NCI-H82 treated with DMSO at 0.1 percent for 48 hours (cell line): ENCODE measurements at regions not wholly inside any gene's neighbourhood (a gene's known extent, or its start where the extent isn't known, plus 50 kb on each side); places are given as distances from the start of the nearest gene placed in this dataset.
A peak's percentile ranks its signal among the peaks of the same experiment; 100 is the strongest.

Source experiments
- DNase-seq: peaks from one replicate; lab custom pipeline; 2025; ENCODE audit not compliant: unreplicated experiment; lab: John Stamatoyannopoulos, UW

DNA sequence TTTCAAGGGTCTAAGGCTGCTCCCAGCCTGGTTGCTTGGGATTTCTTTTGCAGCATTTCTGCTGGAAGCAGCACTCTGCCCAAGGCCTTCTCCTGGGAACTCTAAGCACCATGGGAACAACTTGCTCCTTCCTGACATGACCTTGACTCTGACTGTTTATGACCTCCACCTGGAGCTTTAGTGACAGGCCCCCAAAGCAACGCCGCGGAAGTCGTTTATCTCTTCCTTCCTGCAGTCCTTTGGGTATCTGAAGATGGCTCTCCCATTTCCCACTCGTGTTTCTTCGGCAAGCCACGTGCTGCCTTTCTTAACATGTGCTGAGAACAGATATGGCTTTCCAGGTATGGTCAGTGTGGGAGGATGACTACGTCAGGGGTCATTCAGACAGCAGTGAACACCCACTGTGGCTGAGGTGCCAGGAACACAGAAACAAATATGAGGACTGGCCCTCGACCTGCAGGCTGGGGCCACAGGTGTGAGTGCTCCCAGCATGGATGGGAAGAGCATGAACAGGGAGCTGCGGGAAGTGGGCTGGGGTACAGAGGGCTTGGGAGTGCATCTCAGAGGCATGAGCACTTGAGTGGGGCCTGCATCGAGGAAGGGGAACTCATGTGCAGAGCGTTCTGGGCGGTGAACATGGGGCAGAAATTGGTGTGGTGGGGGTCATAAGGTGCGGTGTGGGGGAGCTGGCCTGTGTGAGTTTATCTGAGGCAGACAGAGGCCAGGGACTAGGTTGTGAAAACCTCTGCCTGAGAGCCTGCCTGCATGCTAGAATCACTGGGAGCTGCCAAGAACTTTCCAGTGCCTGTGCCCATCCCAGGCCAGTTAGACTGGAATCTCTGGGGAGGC is 140.5 kb downstream of the TSN start:
- DNase-seq, result no peak

DNA sequence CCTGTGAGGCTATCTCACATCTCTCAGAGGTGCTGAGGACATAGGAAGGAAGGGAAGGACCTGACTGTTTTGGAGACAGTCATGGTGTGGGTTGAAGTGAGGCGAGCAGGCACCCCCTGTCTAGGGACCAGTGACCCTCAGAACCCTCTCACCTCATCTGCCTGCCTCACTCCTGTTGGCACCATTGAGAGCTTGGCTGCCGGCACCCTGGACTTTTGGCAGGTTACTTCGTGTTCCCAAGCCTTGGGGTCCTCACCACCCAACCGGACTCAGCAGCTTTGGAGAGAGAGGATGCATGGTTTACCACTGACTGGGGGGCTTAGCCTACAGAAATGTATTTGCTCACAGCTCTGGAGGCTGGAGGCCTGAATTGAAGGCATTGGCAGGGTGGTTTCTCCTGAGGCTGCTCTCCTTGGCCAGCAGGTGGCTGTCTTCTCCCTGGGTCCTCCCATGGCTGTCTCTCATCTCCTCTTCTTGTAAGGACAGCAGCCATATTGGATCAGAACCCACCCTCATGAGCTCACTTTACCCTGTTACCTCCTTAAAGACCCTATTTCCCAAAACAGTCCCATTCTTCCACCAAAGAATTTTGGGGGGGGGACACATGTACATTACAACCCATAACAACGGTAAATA is 142.0 kb downstream of the TSN start:
- peak; percentile 81 for DNase-seq

DNA sequence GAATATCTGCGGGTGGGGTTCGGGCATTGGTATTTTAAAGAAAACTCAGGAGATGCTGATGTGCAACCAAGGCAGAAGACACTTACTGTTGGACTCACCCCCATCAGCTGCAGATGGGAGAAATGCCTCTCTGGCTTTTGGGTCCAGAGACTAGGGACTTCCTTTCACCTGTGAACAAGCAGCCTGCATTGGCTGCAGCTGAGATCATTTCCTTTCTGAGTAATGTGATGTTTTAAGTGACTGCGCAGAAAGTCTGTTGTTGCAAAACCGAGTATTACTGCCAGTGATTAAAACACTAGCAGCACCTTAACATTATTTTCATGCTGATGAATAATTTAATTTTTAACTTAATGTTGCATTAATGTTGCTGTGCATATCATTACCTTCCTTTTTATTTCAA is 143.0 kb downstream of the TSN start:
- DNase-seq, result no peak

DNA sequence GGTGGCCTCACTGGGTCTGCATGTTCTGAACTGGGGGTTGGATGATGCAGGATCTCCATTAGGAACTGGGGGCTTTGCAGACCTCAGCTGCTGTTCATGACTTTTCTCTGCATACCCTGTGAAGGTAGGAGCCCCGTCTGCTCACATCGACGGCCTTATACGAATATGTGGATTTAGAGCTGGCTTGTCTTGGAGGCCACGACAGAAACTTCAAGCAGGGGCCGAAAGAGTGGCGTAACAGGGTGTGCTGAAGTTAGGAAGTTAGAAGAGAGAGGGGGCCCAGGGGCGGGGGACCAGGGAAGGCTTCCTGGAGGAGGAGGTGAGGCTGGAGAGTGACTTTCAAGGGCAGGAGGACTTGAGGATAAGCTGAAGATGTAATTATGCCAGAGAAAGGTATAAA is 144.9 kb downstream of the TSN start:
- no peak for DNase-seq

DNA sequence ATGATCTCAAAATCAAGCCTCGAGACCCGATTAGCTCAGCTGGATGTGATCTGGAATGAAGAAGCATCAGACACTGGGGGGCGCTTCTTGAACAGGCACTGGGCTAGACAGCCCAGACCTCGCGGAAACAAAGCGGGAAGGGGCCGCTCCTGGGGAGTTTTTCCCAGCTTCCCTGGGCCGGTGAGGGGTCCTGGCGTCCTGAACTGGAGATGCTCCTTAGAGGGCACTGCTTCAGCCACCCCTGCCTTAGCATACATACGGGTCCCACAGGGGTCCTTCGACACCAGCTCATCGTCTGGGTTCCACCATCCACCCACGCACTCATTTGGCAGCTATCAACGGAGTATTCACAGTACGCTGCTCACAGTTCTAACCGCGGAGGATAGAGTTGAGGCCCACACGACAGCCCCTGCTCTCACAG is 146.7 kb downstream of the TSN start:
- DNase-seq, result no peak

DNA sequence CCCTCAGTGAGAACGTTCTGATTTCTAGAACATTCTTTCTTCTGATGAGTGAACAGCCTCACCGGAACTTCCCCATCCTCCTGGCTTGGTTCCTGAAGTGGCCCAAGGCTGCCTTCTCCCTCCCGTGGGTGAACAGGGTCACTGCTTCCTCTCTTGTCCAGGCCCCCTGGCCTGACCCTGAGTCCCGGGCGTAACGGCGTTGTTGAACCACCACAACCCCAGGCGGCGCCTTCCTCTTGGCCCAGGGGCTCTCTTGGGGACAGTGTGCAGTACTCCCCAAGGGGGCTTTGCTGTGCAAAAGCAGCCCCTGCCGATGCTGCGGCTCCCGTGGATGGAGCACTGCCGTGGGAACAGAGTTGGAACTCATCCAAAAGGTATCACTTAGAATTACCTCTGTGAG is 147.2 kb downstream of the TSN start:
- DNase-seq, result no peak

DNA sequence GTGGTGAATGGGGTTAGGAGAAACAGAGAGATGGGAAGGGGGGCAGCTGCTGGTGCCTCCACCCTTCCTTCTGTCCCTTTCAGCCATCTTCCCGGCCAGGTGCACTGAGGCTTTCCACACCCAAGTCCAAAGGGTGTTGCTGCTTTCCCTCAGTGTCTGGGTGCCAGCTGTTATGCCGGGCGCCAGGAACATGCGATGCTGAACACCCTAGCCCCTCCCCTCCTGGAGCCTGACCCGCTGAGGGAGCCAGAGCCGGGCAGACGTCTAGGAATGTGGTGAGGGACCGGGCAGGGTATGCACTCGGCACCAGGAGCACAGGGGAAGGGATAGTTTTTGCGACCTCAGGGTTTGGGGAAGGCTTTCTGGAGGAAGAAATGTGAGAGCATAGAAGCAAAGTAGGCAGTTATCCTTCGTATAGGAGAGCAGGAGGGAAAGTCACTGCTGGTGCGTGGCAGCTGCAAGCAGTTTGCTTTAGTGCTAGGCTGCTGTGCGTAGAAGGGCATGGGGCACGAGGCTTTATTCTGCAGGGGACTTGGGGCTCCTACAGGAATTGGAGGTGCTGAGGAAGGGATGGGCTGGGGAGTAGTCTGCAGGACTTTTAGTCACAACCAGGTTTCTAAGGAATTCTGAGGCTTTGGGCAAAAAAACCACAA is 147.7 kb downstream of the TSN start:
- DNase-seq, result no peak

DNA sequence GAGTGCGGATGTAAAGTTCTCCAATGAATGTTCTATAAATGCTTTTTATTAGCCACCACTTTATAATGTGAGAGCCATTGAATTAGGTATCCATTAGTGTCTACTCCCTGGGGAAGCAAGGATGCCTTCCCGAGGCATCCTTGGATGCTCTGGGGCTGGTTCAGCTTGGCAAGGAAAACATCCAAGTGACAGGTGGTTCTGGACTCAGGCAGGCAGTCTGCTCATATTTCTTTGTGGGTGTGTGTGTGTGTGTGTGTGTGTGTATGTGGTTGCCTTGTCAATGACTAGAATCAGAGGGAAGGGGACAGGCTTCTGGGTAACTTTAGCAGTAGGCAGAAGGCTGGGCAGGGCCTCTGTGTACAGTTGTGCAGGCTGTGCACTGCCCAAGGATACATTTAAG is 149.2 kb downstream of the TSN start:
- no peak for DNase-seq

DNA sequence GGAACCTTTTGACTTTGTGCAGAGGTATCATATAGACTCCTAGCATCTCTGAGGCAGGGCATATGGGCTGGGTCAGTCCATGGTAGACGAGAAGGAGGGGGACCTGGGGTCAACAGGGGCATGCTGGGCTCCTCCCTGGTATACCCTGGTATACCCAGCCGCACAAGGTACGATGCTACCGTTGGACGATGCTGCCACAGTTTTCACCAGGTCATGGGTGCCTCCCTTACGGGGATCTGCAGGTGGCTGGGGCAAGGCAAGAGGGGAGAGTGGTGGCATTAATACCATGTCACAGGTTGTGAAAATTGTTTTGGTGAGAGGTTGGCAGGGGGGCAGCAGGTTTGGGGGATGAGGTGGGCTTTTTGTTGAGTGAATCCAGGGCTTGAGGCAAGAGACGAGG is 149.8 kb downstream of the TSN start:
- no peak for DNase-seq

DNA sequence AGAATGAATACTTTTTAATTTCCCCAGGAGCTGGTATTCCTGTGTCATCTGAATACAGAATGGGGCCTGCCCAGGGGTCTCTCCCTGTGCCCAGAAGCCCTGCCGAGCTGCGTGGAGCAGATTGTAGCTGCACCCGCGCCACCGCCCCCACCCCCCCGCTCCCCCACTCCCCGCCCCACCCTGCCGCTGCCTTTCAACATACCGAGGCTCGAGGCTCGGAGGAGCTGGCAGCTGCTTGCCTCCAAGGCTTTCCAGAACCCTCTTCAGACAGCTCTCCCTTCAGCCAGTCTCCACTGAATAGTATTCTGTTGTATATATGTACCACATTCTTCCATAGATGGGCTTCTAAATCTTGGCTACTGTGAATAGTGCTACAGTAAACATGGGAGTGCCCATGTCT is 150.7 kb downstream of the TSN start:
- no peak for DNase-seq

DNA sequence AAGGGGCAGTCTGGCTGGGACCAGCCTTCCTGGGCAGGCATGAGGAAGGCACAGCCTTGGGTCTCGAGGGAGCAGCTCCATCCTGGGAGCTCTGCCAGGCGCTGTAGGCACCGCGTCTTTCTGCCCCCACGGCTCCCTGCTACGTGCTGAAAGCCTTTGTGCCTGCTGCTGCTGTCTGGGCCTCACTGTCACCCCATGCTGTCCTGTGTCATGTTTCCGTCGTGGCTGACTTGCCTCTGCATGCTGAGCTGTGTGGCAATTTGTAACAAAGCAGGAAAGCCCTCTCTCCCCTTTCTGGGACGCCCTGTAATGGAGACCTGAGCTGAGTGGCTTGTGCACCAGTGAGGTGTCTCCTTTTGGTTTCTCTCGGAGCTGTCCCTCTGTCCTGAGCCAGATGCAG is 152.5 kb downstream of the TSN start:
- DNase-seq, result no peak

DNA sequence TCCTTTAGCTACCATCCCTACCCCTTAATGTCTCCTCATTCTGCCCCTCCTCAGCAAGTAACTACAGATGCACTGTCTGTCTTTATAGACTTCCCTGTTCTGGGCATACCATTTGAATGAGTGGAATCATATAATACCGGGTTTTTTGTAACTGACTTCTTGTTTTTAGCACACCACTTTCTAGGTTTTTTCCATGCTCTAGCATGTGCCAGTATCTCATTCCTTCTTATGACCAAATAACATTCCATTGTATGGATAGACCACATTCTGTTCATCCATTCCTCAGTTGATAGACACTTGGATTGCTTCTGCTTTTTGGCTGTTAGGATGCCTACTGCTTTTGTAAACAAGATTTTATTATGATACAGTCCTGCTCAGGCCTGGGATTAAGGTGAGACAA is 154.7 kb downstream of the TSN start:
- DNase-seq, result no peak

DNA sequence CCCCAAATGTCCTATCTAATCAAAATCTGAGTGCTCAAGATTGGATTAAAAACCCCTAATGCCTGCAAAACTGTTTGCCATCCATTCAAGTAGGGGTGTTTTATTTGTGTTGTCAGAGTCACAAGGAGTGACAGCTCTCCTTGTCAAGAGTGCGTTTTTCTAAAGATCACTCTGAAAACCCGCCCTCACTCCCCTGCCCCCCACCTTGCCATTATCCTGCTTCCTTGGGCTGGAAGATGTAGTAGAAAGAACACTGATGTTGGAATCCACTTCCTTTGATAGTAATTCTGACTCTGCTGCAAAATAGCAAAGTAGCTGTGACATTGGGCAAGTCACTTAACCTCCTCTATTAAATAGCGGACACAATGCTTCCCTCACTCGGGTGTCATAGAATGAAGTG is 155.6 kb downstream of the TSN start:
- DNase-seq, result peak; percentile 19

DNA sequence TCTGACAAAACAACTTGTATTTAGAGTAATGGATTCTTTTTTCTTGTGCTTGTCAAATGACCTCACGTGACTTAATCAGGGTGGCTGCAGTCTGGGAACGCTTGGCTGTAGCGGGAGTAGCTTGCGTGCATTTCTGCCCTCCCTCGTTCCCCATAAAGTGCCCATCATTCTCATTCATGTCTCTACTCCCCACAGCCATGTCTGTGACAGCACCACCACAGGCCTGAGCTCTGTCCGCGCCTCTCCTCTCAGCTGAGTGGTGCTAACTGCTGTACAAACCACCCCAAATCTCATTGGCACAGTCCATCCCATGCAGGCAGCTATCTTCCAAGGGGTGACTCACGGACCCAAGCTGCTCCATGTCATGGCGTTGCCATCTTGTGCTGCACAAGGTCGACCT is 161.7 kb downstream of the TSN start:
- no peak for DNase-seq

DNA sequence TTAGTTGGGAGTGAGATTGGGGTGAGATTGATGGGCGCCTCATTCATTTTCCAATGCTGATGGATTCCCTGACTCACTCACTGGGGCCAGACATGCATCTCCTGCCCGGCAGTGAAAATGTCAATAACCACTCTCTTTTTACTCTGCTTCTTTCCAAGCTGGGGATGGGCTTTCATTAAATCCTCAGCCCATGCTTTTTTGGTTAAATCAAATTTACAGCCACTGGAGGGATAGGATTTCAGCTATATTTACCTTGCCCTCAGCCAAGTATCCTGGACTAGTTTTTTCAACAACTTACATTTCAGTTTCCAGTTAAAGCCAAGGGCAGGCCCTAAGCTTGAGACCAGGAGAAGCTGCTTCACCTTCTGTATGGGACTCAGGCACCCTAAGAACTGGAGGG is 162.8 kb downstream of the TSN start:
- DNase-seq, result no peak

DNA sequence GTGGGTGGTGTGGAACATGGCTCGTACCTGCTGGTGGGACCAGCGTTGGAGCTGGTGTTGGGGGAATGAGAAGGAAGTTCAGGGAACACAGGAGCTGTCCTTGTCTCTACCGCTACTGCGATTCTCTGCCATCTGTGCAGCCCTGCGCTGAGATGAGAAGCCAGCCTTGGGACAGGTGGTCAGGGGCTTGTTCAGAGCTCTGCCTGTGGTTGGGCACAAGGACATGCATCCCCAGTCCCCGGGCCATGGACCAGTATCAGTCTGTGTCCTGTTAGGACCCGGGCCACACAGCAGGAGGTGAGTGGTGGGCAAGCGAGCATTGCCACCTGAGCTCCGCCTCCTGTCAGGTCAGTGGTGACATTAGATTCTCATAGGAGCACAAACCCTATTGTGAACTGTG is 164.4 kb downstream of the TSN start:
- no peak for DNase-seq

DNA sequence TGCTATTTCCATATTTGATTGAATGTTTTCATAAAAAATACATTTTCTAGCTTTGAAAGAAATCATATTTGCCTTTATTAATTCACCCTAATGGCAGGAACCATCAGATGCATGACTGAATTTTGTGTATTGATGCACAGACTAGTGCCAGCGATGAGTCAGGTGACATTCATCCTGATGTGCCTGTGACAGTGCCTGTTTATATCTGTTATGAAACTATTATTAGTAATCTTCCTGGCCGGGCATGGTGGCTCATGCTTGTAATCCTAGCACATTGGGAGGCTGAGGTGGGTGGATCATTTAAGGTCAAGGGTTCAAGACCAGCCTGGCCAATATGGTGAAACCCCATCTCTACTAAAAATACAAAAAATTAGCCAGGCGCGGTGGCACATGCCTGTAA is 170.0 kb downstream of the TSN start:
- no peak for DNase-seq

DNA sequence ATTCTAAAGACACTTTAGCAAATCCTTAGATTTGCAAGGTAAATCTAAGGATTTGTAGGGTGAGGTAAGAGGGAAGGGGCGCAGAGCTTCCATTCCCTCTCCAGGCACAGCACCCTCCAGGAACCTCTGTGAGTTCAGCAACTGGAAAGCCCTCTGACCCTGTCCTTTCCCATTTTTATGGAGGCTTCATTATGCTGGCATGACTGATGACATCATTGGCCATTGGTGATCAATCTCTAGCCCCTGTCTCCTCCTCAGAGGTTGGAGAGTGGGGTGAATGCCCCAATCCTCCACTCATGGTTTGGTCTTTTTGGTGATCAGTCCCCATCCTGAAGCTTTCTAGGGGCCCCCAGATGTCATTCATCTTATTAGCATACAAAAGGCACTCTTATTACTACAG is 187.8 kb downstream of the TSN start:
- DNase-seq, result no peak

DNA sequence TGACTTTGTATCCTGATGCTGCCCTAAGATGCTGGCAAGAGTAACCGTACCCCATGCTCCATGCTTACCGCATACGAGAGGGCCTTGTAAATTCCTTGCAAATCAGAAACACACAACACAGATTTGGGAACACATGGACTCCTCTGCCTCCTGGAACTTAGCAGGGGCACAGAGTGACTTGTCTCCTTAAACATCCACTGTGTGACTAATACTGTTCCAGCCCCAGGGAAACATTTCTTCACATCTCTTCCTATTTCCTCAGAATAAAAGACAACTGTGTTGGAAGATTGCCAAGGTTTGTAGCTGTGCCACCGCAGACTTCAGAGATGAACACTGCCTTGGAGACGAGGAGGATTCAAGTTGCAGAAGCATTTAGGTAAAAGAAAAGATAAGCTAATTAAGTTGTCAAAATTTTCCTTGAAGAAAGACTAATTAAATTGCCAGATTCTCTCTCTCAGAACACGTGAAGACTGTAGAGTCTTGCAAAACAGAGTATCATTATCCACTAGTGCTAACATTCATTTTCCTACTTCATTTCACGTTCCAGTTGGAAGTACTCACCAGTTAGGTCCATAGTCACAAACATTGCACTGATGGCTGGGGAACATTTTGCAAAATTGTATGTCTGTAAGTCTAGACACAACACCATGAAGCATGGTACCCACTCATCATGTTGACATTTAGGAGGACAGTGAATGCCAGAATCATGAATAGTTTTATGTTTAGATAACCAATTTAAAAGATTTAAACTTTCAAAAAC is 188.8 kb downstream of the TSN start:
- DNase-seq, result no peak

DNA sequence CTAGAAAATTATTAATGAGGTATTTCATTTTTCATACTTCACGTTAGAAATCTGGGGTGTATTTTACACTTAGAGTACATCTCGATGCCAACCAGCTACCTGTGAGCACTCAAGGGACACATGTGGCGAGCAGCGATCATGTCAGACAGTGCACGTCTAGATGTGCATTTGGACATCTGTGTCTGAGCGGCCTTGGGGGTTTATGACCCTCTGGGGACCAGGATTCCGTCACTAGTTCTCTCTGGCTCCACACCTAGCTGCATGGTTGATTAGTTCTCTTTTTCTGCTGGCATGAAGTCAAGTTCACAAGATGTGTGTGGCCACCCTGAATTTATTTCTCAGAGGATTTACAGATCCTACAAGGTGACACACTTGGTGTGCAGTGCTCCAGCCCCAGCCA is 192.2 kb downstream of the TSN start:
- peak; percentile 40 for DNase-seq

DNA sequence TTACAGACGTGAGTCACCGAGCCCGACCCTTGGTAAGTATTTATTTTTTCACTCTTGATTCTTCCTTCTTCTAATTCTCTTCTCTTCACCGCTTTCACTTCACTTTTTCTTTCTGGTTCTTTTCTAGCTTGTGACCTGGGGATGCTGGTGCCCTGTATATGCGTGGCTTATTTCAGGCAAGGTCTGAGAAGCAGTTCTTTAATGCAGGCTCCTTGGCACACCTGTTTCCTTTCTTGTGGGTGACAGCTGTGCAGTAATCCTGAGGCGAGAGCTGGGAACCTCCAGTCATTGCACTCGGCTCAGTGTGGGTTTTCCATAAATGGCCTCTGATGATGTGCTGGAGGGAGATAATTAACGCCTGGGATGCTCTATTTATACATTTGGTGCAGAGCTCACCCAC is 193.8 kb downstream of the TSN start:
- DNase-seq, result peak; percentile 36

DNA sequence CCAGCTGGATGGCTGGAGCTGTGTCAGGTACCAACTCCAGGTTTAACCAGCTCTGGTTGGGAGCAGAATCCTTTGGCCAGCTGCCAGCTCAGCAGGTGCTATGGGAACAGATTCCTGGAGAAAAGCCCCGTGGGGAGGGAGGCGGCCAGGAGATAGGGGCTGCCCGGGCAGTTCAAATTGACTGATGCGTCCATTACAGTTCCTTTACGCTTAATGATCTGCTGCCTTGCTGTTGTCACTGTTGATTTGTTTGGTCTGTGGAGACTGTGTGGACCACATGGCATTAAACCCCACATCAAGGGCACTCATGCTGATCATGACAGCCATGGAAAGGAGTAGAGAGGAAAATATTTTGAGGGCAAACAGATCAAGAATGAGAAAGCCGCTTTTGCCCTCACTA is 200.0 kb downstream of the TSN start:
- no peak for DNase-seq
